B cell (primary cell): ENCODE measurements at regions not wholly inside any gene's neighbourhood (a gene's known extent, or its start where the extent isn't known, plus 50 kb on each side); places are given as distances from the start of the nearest gene placed in this dataset.

Experiments used
- ATAC-seq: fragments of 200-7000 bp; cut with Tn5 transposase; one replicate; pipeline ENCODE4 v1.10.0; 2021; ENCODE audit warnings: low read depth, mild to moderate bottlenecking, moderate number of reproducible peaks, moderate library complexity
- CTCF ChIA-PET: fragments of 350-600 bp; sonication (Branson Sonifier 250); formaldehyde crosslinking; loops from one replicate; lab custom pipeline; 2021; ENCODE audit warnings: antibody characterized with exemption, inconsistent platforms; lab: Charles Lee
- POLR2A ChIA-PET: fragments of 350-600 bp; sonication (Branson Sonifier 250); formaldehyde crosslinking; loops from one replicate; lab custom pipeline; 2021; ENCODE audit warnings: antibody characterized with exemption; lab: Charles Lee
- DNase-seq: peaks from one replicate; pipeline ENCODE4 v3.0.0; 2013
- H2AFZ ChIP-seq: 2 replicates; pipeline ENCODE4 v1.6.1; 2012; ENCODE audit warnings: mild to moderate bottlenecking, low read depth, low read length; ENCODE audit not compliant: insufficient read depth, poor library complexity, severe bottlenecking
- H3K27ac ChIP-seq, 2 donors: 1 replicate in 1 of 2; 2 replicates in 1 of 2; pipeline ENCODE4 v1.5.1; 2012 to 2013; ENCODE audit warnings: low read length in 2 of 2, mild to moderate bottlenecking in 2 of 2, moderate library complexity in 1 of 2
- H3K27me3 ChIP-seq, 4 experiments: fragments of 200-600 bp in 1 of 4; sonication (generic) in 1 of 4; replicated peaks in 1 of 4; 1 replicate in 2 of 4; 2 replicates in 2 of 4; pipeline versions ENCODE4 v1.6.1 to v1.7.0; 2013 to 2016; ENCODE audit warnings: low read length in 3 of 4, mild to moderate bottlenecking in 2 of 4, mixed read lengths in 1 of 4, moderate library complexity in 1 of 4; ENCODE audit not compliant: insufficient read depth in 4 of 4, control insufficient read depth in 3 of 4; ENCODE audit errors: control extremely low read depth in 1 of 4
- H3K36me3 ChIP-seq, 2 experiments: replicated peaks in 1 of 2; 1 replicate in 1 of 2; 2 replicates in 1 of 2; pipeline versions ENCODE4 v1.6.1 to v1.7.1; 2013; ENCODE audit warnings: low read length in 1 of 2; ENCODE audit not compliant: insufficient read depth in 2 of 2, control insufficient read depth in 1 of 2; ENCODE audit errors: control extremely low read depth in 1 of 2, extremely low read depth in 1 of 2
- H3K4me1 ChIP-seq, 2 donors: fragments of 200-600 bp in 1 of 2; sonication (generic) in 1 of 2; 1 replicate in 1 of 2; 2 replicates in 1 of 2; pipeline versions ENCODE4 v1.5.1 to v1.6.1; 2013 to 2017; ENCODE audit warnings: low read length in 2 of 2; ENCODE audit not compliant: control insufficient read depth in 2 of 2, insufficient read depth in 2 of 2
- H3K4me2 ChIP-seq: replicated peaks from 2 replicates; pipeline ENCODE3; 2012; ENCODE audit warnings: mild to moderate bottlenecking, low read depth, low read length; ENCODE audit not compliant: poor library complexity, severe bottlenecking
- H3K4me3 ChIP-seq, 5 experiments: fragments of 200-600 bp in 1 of 5; sonication (generic) in 1 of 5; 1 replicate in 3 of 5; 2 replicates in 2 of 5; pipeline versions ENCODE4 v1.5.1 to v1.7.0; 2011 to 2016; ENCODE audit warnings: low read length in 4 of 5, mild to moderate bottlenecking in 4 of 5, low read depth in 2 of 5, control low read depth in 1 of 5, moderate library complexity in 1 of 5; ENCODE audit not compliant: insufficient read depth in 1 of 5; ENCODE audit errors: control extremely low read depth in 1 of 5, extremely low read depth in 1 of 5
- H3K79me2 ChIP-seq: fragments of 200-600 bp; sonication (generic); one replicate; pipeline ENCODE4 v1.6.0; 2016; ENCODE audit warnings: low read length; ENCODE audit not compliant: control insufficient read depth, insufficient read depth
- H3K9ac ChIP-seq: fragments of 200-600 bp; sonication (generic); 2 replicates; pipeline ENCODE4 v1.6.1; 2017; ENCODE audit warnings: mild to moderate bottlenecking, low read length, moderate library complexity
- H3K9me3 ChIP-seq, 3 donors: one replicate each; pipeline versions ENCODE4 v1.6.1 to v1.7.1; 2013; ENCODE audit warnings: low read length in 2 of 3; ENCODE audit not compliant: control insufficient read depth in 2 of 3, insufficient read depth in 1 of 3; ENCODE audit errors: control extremely low read depth in 1 of 3
- H4K20me1 ChIP-seq: 2 replicates; pipeline ENCODE4 v1.6.0; 2012; ENCODE audit warnings: mild to moderate bottlenecking, low read length; ENCODE audit not compliant: insufficient read depth, control insufficient read depth, poor library complexity, severe bottlenecking
- H3K27ac Mint-ChIP-seq: one replicate; pipeline ENCODE4 v1.8.0; 2021; ENCODE audit warnings: mixed read lengths
- H3K27me3 Mint-ChIP-seq: one replicate; pipeline ENCODE4 v1.8.0; 2021; ENCODE audit warnings: mixed read lengths
- H3K4me1 Mint-ChIP-seq: one replicate; pipeline ENCODE4 v1.8.0; 2021; ENCODE audit warnings: mixed read lengths
- H3K4me3 Mint-ChIP-seq: one replicate; pipeline ENCODE4 v1.8.0; 2021; ENCODE audit warnings: mixed read lengths
- H3K9me3 Mint-ChIP-seq: one replicate; pipeline ENCODE4 v1.8.0; 2022; ENCODE audit warnings: mixed read lengths; ENCODE audit not compliant: insufficient read depth
- EZH2 ChIP-seq: IDR thresholded peaks from 2 replicates; pipeline ENCODE4 v1.6.1; 2012; ENCODE audit warnings: borderline replicate concordance, low read depth, mild to moderate bottlenecking, moderate library complexity, low read length; ENCODE audit not compliant: insufficient read depth, poor library complexity, severe bottlenecking
- WGBS: methylation state at CpG from one replicate; pipeline ENCODE4 v1.1.5; 2013; ENCODE audit warnings: missing lambda C conversion rate; ENCODE audit not compliant: insufficient coverage; 5-methylcytosine and 5-hydroxymethylcytosine counted together
- intact Hi-C: fragments of 100-400 bp; cut with micrococcal nuclease; formaldehyde crosslinking; loops from one replicate; pipeline ENCODE4 v1.10.0; 2022
- TF ChIP-seq, protein P1 (sequence below): fragments of 200-600 bp; IDR thresholded peaks from one replicate; pipeline ENCODE4 v1.8.0; 2022; ENCODE audit warnings: antibody characterized with exemption, mild to moderate bottlenecking

DNA sequence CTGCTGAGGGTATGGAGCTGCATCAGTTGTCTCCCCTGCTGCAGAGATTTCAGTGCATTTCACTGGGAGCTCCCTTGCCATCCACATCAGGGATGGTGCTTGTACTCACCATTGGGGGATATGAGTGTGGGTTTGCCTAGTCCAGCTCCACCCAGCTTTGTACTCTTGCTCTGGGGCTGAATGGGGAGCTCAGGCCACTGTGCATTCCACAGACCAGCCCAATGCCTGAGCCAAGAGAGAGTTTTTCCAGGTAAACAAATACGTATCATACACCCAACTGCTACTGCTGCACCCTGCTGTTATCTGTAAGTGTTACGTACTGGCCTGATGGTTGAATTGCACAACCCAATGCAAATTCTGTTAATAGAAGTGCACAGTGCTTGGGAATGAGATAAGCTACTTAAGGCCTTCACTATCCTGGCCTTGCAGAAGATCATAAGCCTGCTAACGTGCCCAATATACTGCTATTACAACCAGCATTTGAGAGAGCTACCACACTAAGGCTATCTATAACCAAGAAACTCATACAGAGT lies 205.0 kb upstream of the DMD start:
- Mint-ChIP-seq H3K4me3 (no peak overlapping the region), H3K9me3 (no peaks in the 10 kb centered on the region), H3K27ac (no peak overlapping the region), H3K27me3 (no peaks in the 10 kb centered on the region), H3K4me1 (no peaks in the 10 kb centered on the region)
- WGBS = 80% methylated on average over 1 of the region's 3 CpGs
- H3K4me1 ChIP-seq = no peaks in the 10 kb centered on the region
- no peak overlapping the region for H2AFZ ChIP-seq
- H3K79me2 ChIP-seq = no peaks in the 10 kb centered on the region
- no peak overlapping the region for H3K9ac ChIP-seq
- H3K9me3 ChIP-seq = peaks cover 0 to 7% (median 0%) of the 10 kb centered on the region in 3 donors
- TF ChIP-seq EZH2 = no peak
- TF ChIP-seq, protein P1, sequence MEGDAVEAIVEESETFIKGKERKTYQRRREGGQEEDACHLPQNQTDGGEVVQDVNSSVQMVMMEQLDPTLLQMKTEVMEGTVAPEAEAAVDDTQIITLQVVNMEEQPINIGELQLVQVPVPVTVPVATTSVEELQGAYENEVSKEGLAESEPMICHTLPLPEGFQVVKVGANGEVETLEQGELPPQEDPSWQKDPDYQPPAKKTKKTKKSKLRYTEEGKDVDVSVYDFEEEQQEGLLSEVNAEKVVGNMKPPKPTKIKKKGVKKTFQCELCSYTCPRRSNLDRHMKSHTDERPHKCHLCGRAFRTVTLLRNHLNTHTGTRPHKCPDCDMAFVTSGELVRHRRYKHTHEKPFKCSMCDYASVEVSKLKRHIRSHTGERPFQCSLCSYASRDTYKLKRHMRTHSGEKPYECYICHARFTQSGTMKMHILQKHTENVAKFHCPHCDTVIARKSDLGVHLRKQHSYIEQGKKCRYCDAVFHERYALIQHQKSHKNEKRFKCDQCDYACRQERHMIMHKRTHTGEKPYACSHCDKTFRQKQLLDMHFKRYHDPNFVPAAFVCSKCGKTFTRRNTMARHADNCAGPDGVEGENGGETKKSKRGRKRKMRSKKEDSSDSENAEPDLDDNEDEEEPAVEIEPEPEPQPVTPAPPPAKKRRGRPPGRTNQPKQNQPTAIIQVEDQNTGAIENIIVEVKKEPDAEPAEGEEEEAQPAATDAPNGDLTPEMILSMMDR = no peak
- DNase-seq = no peak
- no peak overlapping the region for H3K4me2 ChIP-seq
- no peak overlapping the region for H3K27ac ChIP-seq
- H3K4me3 ChIP-seq = no peak overlapping the region
- H3K27me3 ChIP-seq = no peaks in the 10 kb centered on the region
- no peaks in the 10 kb centered on the region for H3K36me3 ChIP-seq
- intact Hi-C loops = no loop called here
- no peaks in the 10 kb centered on the region for H4K20me1 ChIP-seq
- ChIA-PET POLR2A (no interaction called here), CTCF (no interaction called here)
- ATAC-seq = no peak

DNA sequence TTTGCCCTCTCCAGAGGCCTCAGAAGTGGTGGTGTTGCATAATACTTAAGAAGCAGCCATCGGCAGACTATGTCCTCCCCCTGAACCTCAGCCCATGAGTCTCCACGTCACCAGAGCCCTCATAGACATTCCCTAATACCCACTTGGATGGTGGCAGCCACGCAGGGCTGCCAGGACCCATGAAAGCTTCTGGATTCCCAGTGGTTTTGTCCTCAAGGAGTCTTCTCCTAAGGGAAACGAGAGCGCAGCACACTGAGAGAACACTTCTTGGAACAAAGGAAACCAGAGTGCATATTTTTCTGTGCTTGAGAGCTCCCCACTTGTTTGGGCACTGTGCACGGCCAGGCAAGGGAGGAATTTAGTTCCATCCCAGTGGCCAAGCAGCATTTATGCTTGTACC lies 204.1 kb upstream of the DMD start:
- no peak overlapping the region for H3K4me3 ChIP-seq
- no peaks in the 10 kb centered on the region for H3K79me2 ChIP-seq
- H3K27ac ChIP-seq = no peak overlapping the region
- POLR2A ChIA-PET = no interaction called here
- DNase-seq = no peak
- H3K4me2 ChIP-seq = no peak overlapping the region
- H2AFZ ChIP-seq = no peak overlapping the region
- no peaks in the 10 kb centered on the region for H3K4me1 ChIP-seq
- TF ChIP-seq, protein P1 = no peak
- TF ChIP-seq EZH2 = no peak
- CTCF ChIA-PET = no interaction called here
- no peaks in the 10 kb centered on the region for H3K27me3 ChIP-seq
- H3K36me3 ChIP-seq = no peaks in the 10 kb centered on the region
- no peaks in the 10 kb centered on the region for H3K4me1 Mint-ChIP-seq
- H4K20me1 ChIP-seq = no peaks in the 10 kb centered on the region
- no peak overlapping the region for H3K4me3 Mint-ChIP-seq
- 92% methylated on average over 2 of the region's 6 CpGs for WGBS
- no peaks in the 10 kb centered on the region for H3K27me3 Mint-ChIP-seq
- H3K9me3 ChIP-seq = peaks cover 0 to 7% (median 0%) of the 10 kb centered on the region in 3 donors
- H3K9ac ChIP-seq = no peak overlapping the region
- no peak overlapping the region for H3K27ac Mint-ChIP-seq
- no peaks in the 10 kb centered on the region for H3K9me3 Mint-ChIP-seq
- no peak for ATAC-seq
- intact Hi-C loops = no loop called here
